Panc1 (cell line): ENCODE measurements at regions not wholly inside any gene's neighbourhood (a gene's known extent, or its start where the extent isn't known, plus 50 kb on each side); places are given as distances from the start of the nearest gene placed in this dataset.

Source experiments
- ATAC-seq: fragments of 200-7000 bp; cut with Tn5 transposase; 2 replicates; pipeline ENCODE4 v1.9.1; 2020; ENCODE audit warnings: mild to moderate bottlenecking, moderate library complexity
- BruUV-seq: library from RNA; stranded (reverse); fragments of 400-500 nt; replicated peaks from 2 replicates; lab custom pipeline; 2021; lab: Mats Ljungman, UMichigan
- CTCF ChIA-PET: fragments of 300-600 bp; sonication (Branson Sonifier 250); formaldehyde crosslinking; loops from one replicate; lab custom pipeline; 2022; ENCODE audit warnings: antibody characterized with exemption; lab: Charles Lee
- POLR2A ChIA-PET: fragments of 300-600 bp; sonication (Branson Sonifier 250); formaldehyde crosslinking; loops from one replicate; lab custom pipeline; 2022; ENCODE audit warnings: antibody characterized with exemption; lab: Charles Lee
- DNase-seq: peaks from one replicate; pipeline ENCODE4 v3.0.0-alpha.2; 2010; ENCODE audit warnings: low read depth, low spot score
- H3K27ac ChIP-seq: 2 replicates; pipeline ENCODE4 v1.5.1; 2011; ENCODE audit warnings: mild to moderate bottlenecking, low read length, inconsistent platforms
- H3K27me3 ChIP-seq: fragments of 200-500 bp; sonication (Bioruptor generic); 2 replicates; pipeline ENCODE4 v1.6.0; 2014; ENCODE audit warnings: low read length, inconsistent platforms; ENCODE audit not compliant: control insufficient read depth, insufficient read depth
- H3K36me3 ChIP-seq: fragments of 200-500 bp; sonication (Bioruptor generic); 2 replicates; pipeline ENCODE4 v1.5.1; 2014; ENCODE audit warnings: inconsistent platforms, mild to moderate bottlenecking, low read length, moderate library complexity; ENCODE audit not compliant: control insufficient read depth, insufficient read depth
- H3K4me1 ChIP-seq: 2 replicates; pipeline ENCODE4 v1.5.1; 2011; ENCODE audit warnings: inconsistent platforms, mild to moderate bottlenecking, low read length, moderate library complexity; ENCODE audit not compliant: control insufficient read depth, insufficient read depth
- H3K4me3 ChIP-seq, 2 experiments: 2 replicates each; pipeline ENCODE4 v1.5.1; 2011 to 2012; ENCODE audit warnings: low read depth in 2 of 2, low read length in 2 of 2, mild to moderate bottlenecking in 2 of 2, inconsistent platforms in 1 of 2, moderate library complexity in 1 of 2
- H3K9me3 ChIP-seq: fragments of 200-500 bp; sonication (Bioruptor generic); 2 replicates; pipeline ENCODE4 v1.5.1; 2014; ENCODE audit warnings: low read depth, mild to moderate bottlenecking, inconsistent platforms, low read length, moderate library complexity; ENCODE audit not compliant: control insufficient read depth, insufficient read depth
- POLR2AphosphoS5 ChIP-seq: IDR thresholded peaks from 2 replicates; pipeline ENCODE4 v1.6.1; 2012; ENCODE audit warnings: mild to moderate bottlenecking, low read depth, low read length, moderate library complexity
- SIN3A ChIP-seq: IDR thresholded peaks from 2 replicates; pipeline ENCODE4 v1.6.1; 2012; ENCODE audit warnings: low read depth, mild to moderate bottlenecking, low read length, moderate library complexity, borderline replicate concordance; ENCODE audit not compliant: insufficient read depth
- TCF7L2 ChIP-seq: IDR thresholded peaks from 2 replicates; pipeline ENCODE4 v1.6.1; 2011; ENCODE audit warnings: mild to moderate bottlenecking, low read depth, low read length, inconsistent platforms
- in situ Hi-C: cut with HindIII; loops from 2 replicates; pipeline ENCODE4 v1.10.0; 2016; ENCODE audit warnings: low sequenced_read_pairs, low pct_unique_long_range_greater_than_20kb
- intact Hi-C: fragments of 100-400 bp; cut with micrococcal nuclease; formaldehyde crosslinking; loops from one replicate; pipeline ENCODE4 v1.10.0; 2022; ENCODE audit not compliant: unreplicated experiment
- TF ChIP-seq, protein P1 (sequence below): fragments of 450-650 bp; IDR thresholded peaks from 2 replicates; pipeline ENCODE4 v1.5.1; 2017; ENCODE audit warnings: mild to moderate bottlenecking
- TF ChIP-seq, protein P2 (sequence below), 2 experiments: IDR thresholded peaks; 2 replicates each; pipeline ENCODE4 v1.6.1; 2011 to 2012; ENCODE audit warnings: low read depth in 2 of 2, control low read depth in 1 of 2, low read length in 1 of 2, mild to moderate bottlenecking in 1 of 2, moderate library complexity in 1 of 2; ENCODE audit not compliant: insufficient read depth in 1 of 2

DNA sequence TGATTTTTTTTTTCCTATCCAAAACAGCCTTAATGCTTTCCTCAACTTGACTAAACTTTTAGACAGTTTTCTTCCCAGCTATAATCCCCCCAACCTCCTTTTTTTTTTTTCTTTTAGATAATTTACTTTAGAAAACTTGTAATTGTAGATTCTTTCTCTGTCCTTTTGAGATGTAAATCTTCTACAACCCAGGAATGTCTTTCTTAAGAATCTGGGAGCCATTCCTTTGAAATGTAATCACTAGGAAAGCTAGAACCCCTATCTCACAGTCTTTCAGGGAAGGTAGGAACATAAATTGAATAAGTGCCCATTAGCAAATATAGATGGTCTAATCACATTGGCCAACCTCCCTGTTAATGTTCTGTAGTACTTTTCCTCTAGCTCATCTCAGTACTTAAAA, 285.4 kb downstream of the NUP35 start:
- ATAC-seq (no peak), DNase-seq (no peak)
- ChIA-PET CTCF (no interaction called here), POLR2A (no interaction called here)
- intact Hi-C loops = no loop called here
- Histone ChIP-seq H3K36me3 (no peaks in the 10 kb centered on the region), H3K27me3 (no peaks in the 10 kb centered on the region), H3K4me1 (no peaks in the 10 kb centered on the region), H3K9me3 (no peaks in the 10 kb centered on the region), H3K27ac (no peak overlapping the region), H3K4me3 (no peak overlapping the region)
- in situ Hi-C loops = no loop called here
- TF ChIP-seq SIN3A (no peak), TCF7L2 (no peak), POLR2AphosphoS5 (no peak)
- TF ChIP-seq, protein P1, sequence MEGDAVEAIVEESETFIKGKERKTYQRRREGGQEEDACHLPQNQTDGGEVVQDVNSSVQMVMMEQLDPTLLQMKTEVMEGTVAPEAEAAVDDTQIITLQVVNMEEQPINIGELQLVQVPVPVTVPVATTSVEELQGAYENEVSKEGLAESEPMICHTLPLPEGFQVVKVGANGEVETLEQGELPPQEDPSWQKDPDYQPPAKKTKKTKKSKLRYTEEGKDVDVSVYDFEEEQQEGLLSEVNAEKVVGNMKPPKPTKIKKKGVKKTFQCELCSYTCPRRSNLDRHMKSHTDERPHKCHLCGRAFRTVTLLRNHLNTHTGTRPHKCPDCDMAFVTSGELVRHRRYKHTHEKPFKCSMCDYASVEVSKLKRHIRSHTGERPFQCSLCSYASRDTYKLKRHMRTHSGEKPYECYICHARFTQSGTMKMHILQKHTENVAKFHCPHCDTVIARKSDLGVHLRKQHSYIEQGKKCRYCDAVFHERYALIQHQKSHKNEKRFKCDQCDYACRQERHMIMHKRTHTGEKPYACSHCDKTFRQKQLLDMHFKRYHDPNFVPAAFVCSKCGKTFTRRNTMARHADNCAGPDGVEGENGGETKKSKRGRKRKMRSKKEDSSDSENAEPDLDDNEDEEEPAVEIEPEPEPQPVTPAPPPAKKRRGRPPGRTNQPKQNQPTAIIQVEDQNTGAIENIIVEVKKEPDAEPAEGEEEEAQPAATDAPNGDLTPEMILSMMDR = no peak
- TF ChIP-seq, protein P2, sequence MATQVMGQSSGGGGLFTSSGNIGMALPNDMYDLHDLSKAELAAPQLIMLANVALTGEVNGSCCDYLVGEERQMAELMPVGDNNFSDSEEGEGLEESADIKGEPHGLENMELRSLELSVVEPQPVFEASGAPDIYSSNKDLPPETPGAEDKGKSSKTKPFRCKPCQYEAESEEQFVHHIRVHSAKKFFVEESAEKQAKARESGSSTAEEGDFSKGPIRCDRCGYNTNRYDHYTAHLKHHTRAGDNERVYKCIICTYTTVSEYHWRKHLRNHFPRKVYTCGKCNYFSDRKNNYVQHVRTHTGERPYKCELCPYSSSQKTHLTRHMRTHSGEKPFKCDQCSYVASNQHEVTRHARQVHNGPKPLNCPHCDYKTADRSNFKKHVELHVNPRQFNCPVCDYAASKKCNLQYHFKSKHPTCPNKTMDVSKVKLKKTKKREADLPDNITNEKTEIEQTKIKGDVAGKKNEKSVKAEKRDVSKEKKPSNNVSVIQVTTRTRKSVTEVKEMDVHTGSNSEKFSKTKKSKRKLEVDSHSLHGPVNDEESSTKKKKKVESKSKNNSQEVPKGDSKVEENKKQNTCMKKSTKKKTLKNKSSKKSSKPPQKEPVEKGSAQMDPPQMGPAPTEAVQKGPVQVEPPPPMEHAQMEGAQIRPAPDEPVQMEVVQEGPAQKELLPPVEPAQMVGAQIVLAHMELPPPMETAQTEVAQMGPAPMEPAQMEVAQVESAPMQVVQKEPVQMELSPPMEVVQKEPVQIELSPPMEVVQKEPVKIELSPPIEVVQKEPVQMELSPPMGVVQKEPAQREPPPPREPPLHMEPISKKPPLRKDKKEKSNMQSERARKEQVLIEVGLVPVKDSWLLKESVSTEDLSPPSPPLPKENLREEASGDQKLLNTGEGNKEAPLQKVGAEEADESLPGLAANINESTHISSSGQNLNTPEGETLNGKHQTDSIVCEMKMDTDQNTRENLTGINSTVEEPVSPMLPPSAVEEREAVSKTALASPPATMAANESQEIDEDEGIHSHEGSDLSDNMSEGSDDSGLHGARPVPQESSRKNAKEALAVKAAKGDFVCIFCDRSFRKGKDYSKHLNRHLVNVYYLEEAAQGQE (IDR thresholded peaks at IDR 0.05; ENCODE audit: insufficient read depth in 1 of 2, low read depth in 2 of 2, low read length in 1 of 2) = no peak
- no TSS peak for BruUV-seq

DNA sequence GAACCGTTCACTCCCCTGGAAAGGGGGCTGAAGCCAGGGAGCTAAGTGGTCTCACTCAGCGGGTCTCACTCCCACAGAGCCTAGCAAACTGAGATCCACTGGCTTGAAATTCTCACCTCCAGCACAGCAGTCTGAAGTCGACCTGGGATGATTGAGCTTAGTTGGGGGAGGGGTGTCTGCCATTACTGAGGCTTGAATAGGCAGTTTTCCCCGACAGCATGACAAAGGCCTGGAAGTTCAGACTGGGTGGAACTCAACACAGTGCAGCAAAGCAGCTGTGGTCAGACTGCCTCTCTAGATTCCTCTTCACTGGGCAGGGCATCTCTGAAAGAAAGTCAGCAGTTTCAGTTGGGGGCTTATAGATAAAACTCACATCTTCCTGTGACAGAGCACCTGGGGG, 292.5 kb downstream of the NUP35 start:
- Histone ChIP-seq H3K27ac (no peak overlapping the region), H3K4me1 (no peaks in the 10 kb centered on the region), H3K27me3 (no peaks in the 10 kb centered on the region), H3K4me3 (no peak overlapping the region), H3K36me3 (no peaks in the 10 kb centered on the region), H3K9me3 (no peaks in the 10 kb centered on the region)
- TF ChIP-seq TCF7L2 = no peak
- TF ChIP-seq POLR2AphosphoS5 = no peak
- ChIA-PET POLR2A (no interaction called here), CTCF (no interaction called here)
- intact Hi-C loops = no loop called here
- DNase-seq (no peak), ATAC-seq (no peak)
- BruUV-seq = no TSS peak
- in situ Hi-C loops = no loop called here

DNA sequence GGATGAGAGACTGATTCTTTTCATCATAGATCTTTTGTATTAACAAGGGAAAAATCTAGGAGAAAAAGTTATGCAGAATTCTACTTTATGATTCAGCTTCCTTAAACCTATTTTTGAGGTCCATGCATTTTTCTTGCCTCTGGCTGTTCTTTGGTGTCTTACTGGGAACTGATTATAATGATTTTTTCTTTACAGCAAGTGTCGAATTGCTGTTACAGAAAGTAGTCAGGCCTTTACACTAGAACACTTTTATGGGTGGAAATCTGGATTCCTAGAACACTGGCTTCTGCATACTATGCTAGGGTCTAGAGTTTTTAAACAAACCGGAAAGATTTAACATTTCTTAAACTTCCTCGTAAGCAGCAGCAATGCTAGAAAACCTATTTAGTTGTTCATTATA, 302.6 kb downstream of the NUP35 start:
- CTCF ChIA-PET = no interaction called here
- ATAC-seq (no peak), DNase-seq (no peak)
- Histone ChIP-seq H3K27me3 (no peaks in the 10 kb centered on the region), H3K9me3 (no peaks in the 10 kb centered on the region), H3K36me3 (no peaks in the 10 kb centered on the region), H3K4me3 (no peak overlapping the region), H3K4me1 (no peaks in the 10 kb centered on the region), H3K27ac (no peak overlapping the region)
- BruUV-seq = no TSS peak
- POLR2A ChIA-PET = no interaction called here
- intact Hi-C loops (no loop called here), in situ Hi-C loops (no loop called here)
- TF ChIP-seq, protein P1 = no peak
- TF ChIP-seq, protein P2 (IDR thresholded peaks at IDR 0.05; ENCODE audit: insufficient read depth in 1 of 2, low read depth in 2 of 2, low read length in 1 of 2) = no peak
- TF ChIP-seq POLR2AphosphoS5 (no peak), TCF7L2 (no peak), SIN3A (no peak)
